SK-N-MC (cell line): ENCODE measurements at regions not wholly inside any gene's neighbourhood (a gene's known extent, or its start where the extent isn't known, plus 50 kb on each side); places are given as distances from the start of the nearest gene placed in this dataset.

Source experiments
- EZH2 ChIP-seq: fragments of 200-600 bp; sonication (generic); IDR thresholded peaks from one replicate; pipeline ENCODE4 v1.6.1; 2017; ENCODE audit warnings: antibody characterized with exemption
- FOXP2 ChIP-seq: optimal IDR thresholded peaks from 2 replicates; pipeline ENCODE3; 2011; ENCODE audit warnings: mild to moderate bottlenecking, moderate library complexity; ENCODE audit not compliant: insufficient read depth; ENCODE audit errors: extremely low read length, control extremely low read depth
- POLR2AphosphoS5 ChIP-seq: IDR thresholded peaks from 2 replicates; pipeline ENCODE4 v1.6.1; 2012; ENCODE audit warnings: mild to moderate bottlenecking, low read depth, low read length, borderline replicate concordance

DNA sequence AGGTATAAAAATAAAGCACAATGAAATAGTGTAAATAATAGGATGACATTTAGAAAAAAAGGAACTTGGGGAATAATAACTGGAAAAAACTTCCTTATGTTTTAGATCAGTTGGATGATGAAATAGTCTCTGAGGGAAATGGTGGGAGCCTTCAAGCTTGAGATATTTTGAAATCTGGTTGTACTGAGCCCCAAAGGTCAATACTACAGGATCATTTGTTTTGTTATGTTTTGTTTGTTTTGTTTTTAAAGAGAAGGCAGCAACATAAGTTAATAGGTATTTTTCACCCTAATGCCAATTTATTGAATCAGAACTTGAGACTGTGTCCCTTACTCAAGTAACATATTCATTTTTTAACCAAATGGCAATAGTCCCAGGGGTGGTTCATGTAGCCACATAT, 393.1 kb downstream of the ETS1 start:
- TF ChIP-seq EZH2 (no peak), POLR2AphosphoS5 (no peak), FOXP2 (no peak)
